Coronary artery (tissue), 2 donors: ENCODE measurements at regions not wholly inside any gene's neighbourhood (a gene's known extent, or its start where the extent isn't known, plus 50 kb on each side); places are given as distances from the start of the nearest gene placed in this dataset.

Experiments used
- DNase-seq: peaks from one replicate; pipeline ENCODE4 v3.0.0-alpha.2; 2017; ENCODE audit warnings: low spot score
- H3K27ac ChIP-seq, 2 donors: fragments of 200-600 bp; sonication (generic); one replicate each; pipeline ENCODE4 v1.5.1; 2016 to 2019
- H3K4me3 ChIP-seq: fragments of 200-600 bp; sonication (generic); 2 replicates; pipeline ENCODE4 v1.5.1; 2016; ENCODE audit warnings: mild to moderate bottlenecking, moderate library complexity
- CTCF ChIP-seq: fragments of 200-600 bp; sonication (generic); IDR thresholded peaks from one replicate; pipeline ENCODE4 v1.5.1; 2019; ENCODE audit warnings: antibody characterized with exemption

GRCh38 chr4:27888505-27888904, 1027.9 kb downstream of the STIM2 start:
- Histone ChIP-seq H3K4me3 (no peak overlapping the region), H3K27ac (no peak overlapping the region)
- no peak for TF ChIP-seq CTCF
- no peak for DNase-seq

GRCh38 chr4:27894951-27895350, 1034.3 kb downstream of the STIM2 start:
- no peak overlapping the region for H3K4me3 ChIP-seq
- DNase-seq, result no peak
- no peak overlapping the region for H3K27ac ChIP-seq
- no peak for TF ChIP-seq CTCF

- no peak overlapping the region for H3K4me3 ChIP-seq
- no peak overlapping the region for H3K27ac ChIP-seq
- TF ChIP-seq CTCF, result no peak
- no peak for DNase-seq
Measured at GRCh38 chr4:27908356-27908755, 1047.7 kb downstream of the STIM2 start.

- no peak for DNase-seq
- TF ChIP-seq CTCF, result no peak
- Histone ChIP-seq H3K27ac (no peak overlapping the region), H3K4me3 (no peak overlapping the region)
Measured at GRCh38 chr4:27910227-27910626, 1049.6 kb downstream of the STIM2 start.

- no peak for TF ChIP-seq CTCF
- no peak overlapping the region for H3K27ac ChIP-seq
- DNase-seq, result no peak
- H3K4me3 ChIP-seq, result no peak overlapping the region
Measured at GRCh38 chr4:27911047-27911446, 1050.4 kb downstream of the STIM2 start.

GRCh38 chr4:27913738-27914137, 1053.1 kb downstream of the STIM2 start:
- H3K27ac ChIP-seq, result no peak overlapping the region
- no peak overlapping the region for H3K4me3 ChIP-seq
- no peak for TF ChIP-seq CTCF
- no peak for DNase-seq

GRCh38 chr4:27915822-27916221, 1055.2 kb downstream of the STIM2 start:
- H3K27ac ChIP-seq, result no peak overlapping the region
- H3K4me3 ChIP-seq, result no peak overlapping the region
- no peak for TF ChIP-seq CTCF
- DNase-seq, result no peak
